AG09309 (cell line): ENCODE measurements at regions not wholly inside any gene's neighbourhood (a gene's known extent, or its start where the extent isn't known, plus 50 kb on each side); places are given as distances from the start of the nearest gene placed in this dataset.

ENCODE experiments used
- DNase-seq: peaks from one replicate; pipeline ENCODE4 v3.0.0-alpha.2; 2010; ENCODE audit warnings: low read depth
- H3K4me3 ChIP-seq: 2 replicates; pipeline ENCODE4 v1.5.1; 2011; ENCODE audit warnings: mild to moderate bottlenecking, low read depth, low read length, moderate library complexity; ENCODE audit not compliant: control insufficient read depth
- TF ChIP-seq, protein P1 (sequence below): IDR thresholded peaks from 2 replicates; pipeline ENCODE4 v1.5.1; 2011; ENCODE audit warnings: mild to moderate bottlenecking, low read depth, low read length, inconsistent platforms; ENCODE audit not compliant: insufficient read depth, control insufficient read depth; ENCODE audit errors: missing control alignments

DNA sequence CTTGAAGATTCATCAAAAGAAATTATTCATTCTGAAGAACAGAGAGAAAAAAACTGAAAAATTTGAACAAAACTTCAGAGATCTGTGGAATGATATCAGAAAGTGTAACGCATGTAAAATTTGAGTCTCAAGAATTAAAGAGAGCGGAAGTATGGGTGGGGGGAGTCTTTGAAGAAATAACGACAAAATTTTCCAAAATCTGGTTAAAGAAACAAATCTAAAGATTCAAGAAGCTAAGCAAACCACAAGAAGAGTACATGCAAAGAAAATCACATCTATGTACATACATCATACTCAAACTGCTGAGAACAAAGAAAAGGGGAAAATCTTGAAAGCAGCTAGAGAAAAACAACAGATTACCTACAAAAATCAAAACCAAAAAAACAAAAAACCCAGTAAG, 149.4 kb upstream of the TBCA start:
- H3K4me3 ChIP-seq, result no peak overlapping the region
- TF ChIP-seq, protein P1, sequence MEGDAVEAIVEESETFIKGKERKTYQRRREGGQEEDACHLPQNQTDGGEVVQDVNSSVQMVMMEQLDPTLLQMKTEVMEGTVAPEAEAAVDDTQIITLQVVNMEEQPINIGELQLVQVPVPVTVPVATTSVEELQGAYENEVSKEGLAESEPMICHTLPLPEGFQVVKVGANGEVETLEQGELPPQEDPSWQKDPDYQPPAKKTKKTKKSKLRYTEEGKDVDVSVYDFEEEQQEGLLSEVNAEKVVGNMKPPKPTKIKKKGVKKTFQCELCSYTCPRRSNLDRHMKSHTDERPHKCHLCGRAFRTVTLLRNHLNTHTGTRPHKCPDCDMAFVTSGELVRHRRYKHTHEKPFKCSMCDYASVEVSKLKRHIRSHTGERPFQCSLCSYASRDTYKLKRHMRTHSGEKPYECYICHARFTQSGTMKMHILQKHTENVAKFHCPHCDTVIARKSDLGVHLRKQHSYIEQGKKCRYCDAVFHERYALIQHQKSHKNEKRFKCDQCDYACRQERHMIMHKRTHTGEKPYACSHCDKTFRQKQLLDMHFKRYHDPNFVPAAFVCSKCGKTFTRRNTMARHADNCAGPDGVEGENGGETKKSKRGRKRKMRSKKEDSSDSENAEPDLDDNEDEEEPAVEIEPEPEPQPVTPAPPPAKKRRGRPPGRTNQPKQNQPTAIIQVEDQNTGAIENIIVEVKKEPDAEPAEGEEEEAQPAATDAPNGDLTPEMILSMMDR, result no peak
- DNase-seq, result no peak

DNA sequence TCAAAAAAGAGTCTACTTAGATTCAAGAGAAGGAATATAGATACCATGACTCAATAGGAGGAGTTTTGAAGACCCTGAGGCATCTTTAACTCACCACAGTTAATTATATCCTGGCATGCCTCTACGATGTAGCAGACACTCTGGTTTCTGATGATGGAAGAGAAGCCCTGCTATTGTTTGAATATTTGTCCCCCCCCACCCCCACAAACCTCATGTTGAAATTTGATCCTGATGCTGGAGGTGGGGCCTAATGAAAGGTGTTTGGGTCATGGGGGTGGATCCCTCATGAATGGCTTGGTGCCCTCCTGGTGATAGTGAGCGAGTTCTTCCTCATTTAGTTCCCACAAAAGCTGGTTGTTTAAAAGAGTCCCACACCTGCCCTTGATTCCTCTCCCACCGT, 147.9 kb upstream of the TBCA start:
- DNase-seq, result no peak
- no peak overlapping the region for H3K4me3 ChIP-seq
- TF ChIP-seq, protein P1, result no peak

DNA sequence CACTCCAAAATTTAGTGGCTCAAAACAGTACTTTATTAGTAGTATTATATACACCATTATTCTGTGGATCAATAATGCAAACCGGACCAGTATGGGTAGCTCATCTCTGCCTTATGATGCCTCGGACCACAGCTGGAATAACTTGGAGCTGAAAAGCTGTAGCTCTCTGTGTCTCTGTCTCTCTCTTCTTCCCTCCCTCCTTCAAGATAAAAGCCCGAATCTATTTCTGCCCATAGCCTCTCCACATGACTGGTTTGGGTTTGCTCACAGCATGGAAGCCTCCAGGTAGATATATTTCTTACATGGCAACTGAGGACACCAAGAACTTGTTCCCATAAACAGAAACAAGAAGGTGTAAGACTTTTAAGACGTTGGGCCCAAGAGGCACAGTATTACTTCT, 147.5 kb upstream of the TBCA start:
- DNase-seq, result no peak
- TF ChIP-seq, protein P1, result no peak
- no peak overlapping the region for H3K4me3 ChIP-seq

DNA sequence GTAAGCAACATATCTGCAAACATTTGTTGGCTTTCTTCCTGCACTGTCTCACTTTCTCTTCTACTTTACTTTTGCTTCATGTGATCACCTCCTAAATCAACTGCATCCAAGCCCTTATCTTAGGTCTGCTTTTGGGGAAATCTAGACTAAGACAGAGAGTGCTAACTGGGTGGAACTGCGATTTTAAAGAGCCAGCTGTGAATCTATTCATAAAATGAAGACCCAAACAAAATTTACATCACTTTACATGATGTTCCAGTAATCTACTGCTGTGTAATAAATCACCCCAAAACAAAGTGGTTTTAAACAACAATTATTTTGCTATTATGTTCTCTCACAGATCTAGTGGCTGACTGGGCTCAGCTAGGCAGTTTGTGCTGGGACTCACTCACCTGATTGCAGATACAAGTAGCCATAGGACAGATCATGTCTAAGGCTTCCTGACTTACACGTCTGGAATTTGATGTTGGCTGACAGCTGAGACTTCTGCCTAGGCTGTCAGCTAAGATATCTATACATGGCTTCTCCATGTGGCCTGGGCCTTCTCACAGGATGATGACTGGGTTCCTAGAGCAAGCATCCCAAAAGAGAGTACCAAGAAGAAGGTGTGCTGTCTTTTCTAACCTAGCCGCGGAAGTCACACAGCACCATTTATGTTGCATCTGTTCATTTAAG, 145.1 kb upstream of the TBCA start:
- no peak overlapping the region for H3K4me3 ChIP-seq
- DNase-seq, result no peak
- TF ChIP-seq, protein P1, result no peak

DNA sequence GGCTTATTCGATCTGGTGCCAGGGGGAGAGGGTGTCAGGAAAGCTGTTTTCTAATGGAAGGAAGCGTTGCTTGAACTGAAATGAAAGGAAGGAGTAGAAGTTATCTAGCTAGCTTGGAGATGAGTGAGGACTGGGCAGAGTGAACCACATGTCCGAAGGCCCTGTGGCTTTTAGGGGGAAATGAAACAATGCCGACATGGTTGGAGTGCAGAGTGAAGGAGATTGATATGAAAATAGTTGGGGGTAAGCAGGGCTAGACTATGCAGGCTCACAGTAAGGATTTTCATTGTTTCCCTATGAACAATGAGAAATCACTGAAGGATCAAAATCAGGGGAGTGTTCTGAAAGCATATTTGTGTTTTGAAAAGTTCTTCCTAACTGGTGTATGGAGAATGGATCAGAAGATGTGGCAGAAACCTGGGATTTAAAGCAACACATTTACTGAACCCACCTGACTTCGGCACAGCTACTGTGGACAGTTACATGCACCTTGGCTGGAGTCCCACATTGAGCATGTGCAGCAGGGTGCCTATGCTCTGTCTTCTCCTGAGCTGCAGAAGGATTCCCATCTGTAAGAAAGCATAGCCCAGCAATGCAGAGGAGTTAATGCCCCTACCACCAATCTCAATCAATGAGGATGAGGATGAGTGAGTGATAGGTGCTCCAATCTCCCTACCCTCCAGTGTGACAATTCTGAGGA, 144.4 kb upstream of the TBCA start:
- H3K4me3 ChIP-seq, result no peak overlapping the region
- TF ChIP-seq, protein P1, result no peak
- DNase-seq, result no peak

DNA sequence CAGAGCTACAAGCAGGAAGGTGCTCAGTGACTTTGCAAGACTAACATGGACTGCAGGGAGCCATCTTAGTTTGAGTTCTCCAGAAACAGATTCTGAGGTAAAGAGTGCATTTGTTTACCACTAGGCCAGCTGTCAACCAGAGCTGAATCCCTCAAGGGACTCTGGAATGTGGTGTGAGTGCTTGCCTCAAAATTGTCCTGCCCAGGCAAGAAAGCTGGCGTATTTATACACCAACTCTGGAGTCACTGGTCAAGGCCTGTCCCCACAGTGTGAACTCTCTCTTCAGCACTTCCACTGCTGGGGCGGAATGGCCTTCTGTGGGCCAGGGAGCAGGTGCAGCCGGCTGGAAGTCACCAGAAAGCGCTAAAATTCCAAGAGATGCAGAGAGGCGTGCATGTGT, 139.2 kb upstream of the TBCA start:
- no peak for DNase-seq
- TF ChIP-seq, protein P1, result no peak
- no peak overlapping the region for H3K4me3 ChIP-seq
